Iris pigment epithelial cell (primary cell): ENCODE measurements at regions not wholly inside any gene's neighbourhood (a gene's known extent, or its start where the extent isn't known, plus 50 kb on each side); places are given as distances from the start of the nearest gene placed in this dataset.

Experiments
- DNase-seq: peaks from one replicate; pipeline ENCODE4 v3.0.0-alpha.2; 2011; ENCODE audit warnings: low read depth

GRCh38 chr2:8278709-8279354 is 403.0 kb upstream of the ID2 start:
- no peak for DNase-seq

GRCh38 chr2:8279506-8279905 is 402.4 kb upstream of the ID2 start:
- no peak for DNase-seq

- DNase-seq: no peak
Observed at GRCh38 chr2:8281234-8281633, 400.6 kb upstream of the ID2 start.

GRCh38 chr2:8281950-8282857 is 399.7 kb upstream of the ID2 start:
- no peak for DNase-seq

GRCh38 chr2:8282858-8283252 is 399.0 kb upstream of the ID2 start:
- no peak for DNase-seq

- DNase-seq: no peak
Observed at GRCh38 chr2:8285081-8285480, 396.8 kb upstream of the ID2 start.

GRCh38 chr2:8285898-8286297 is 396.0 kb upstream of the ID2 start:
- DNase-seq: no peak

GRCh38 chr2:8288206-8288605 is 393.6 kb upstream of the ID2 start:
- DNase-seq: no peak

- no peak for DNase-seq
Observed at GRCh38 chr2:8289111-8289510, 392.7 kb upstream of the ID2 start.

GRCh38 chr2:8290771-8291352 is 391.0 kb upstream of the ID2 start:
- no peak for DNase-seq

- DNase-seq: no peak
Observed at GRCh38 chr2:8296306-8296705, 385.6 kb upstream of the ID2 start.

GRCh38 chr2:8297376-8298231 is 384.3 kb upstream of the ID2 start:
- no peak for DNase-seq

- no peak for DNase-seq
Observed at GRCh38 chr2:8298783-8299182, 383.1 kb upstream of the ID2 start.

- DNase-seq: no peak
Observed at GRCh38 chr2:8300216-8300615, 381.6 kb upstream of the ID2 start.

- no peak for DNase-seq
Observed at GRCh38 chr2:8300905-8301304, 381.0 kb upstream of the ID2 start.

- DNase-seq: no peak
Observed at GRCh38 chr2:8303322-8303832, 378.5 kb upstream of the ID2 start.

GRCh38 chr2:8304821-8305766 is 376.8 kb upstream of the ID2 start:
- DNase-seq: no peak

GRCh38 chr2:8306530-8307351 is 375.1 kb upstream of the ID2 start:
- DNase-seq: peak; percentile 34

GRCh38 chr2:8307606-8308180 is 374.2 kb upstream of the ID2 start:
- DNase-seq: no peak

GRCh38 chr2:8309131-8309530 is 372.7 kb upstream of the ID2 start:
- no peak for DNase-seq
